DND-41 (cell line): ENCODE measurements at regions not wholly inside any gene's neighbourhood (a gene's known extent, or its start where the extent isn't known, plus 50 kb on each side); places are given as distances from the start of the nearest gene placed in this dataset.

Source experiments
- EZH2 ChIP-seq: IDR thresholded peaks from 3 replicates; pipeline ENCODE4 v1.6.1; 2012; ENCODE audit warnings: borderline replicate concordance, low read depth, mild to moderate bottlenecking, moderate library complexity, low read length, inconsistent platforms; ENCODE audit not compliant: severe bottlenecking
- TF ChIP-seq, protein P1 (sequence below): IDR thresholded peaks from 2 replicates; pipeline ENCODE4 v1.5.1; 2012; ENCODE audit warnings: borderline replicate concordance, low read length, moderate library complexity, mild to moderate bottlenecking; ENCODE audit not compliant: poor library complexity, severe bottlenecking; ENCODE audit errors: extremely low read depth

DNA sequence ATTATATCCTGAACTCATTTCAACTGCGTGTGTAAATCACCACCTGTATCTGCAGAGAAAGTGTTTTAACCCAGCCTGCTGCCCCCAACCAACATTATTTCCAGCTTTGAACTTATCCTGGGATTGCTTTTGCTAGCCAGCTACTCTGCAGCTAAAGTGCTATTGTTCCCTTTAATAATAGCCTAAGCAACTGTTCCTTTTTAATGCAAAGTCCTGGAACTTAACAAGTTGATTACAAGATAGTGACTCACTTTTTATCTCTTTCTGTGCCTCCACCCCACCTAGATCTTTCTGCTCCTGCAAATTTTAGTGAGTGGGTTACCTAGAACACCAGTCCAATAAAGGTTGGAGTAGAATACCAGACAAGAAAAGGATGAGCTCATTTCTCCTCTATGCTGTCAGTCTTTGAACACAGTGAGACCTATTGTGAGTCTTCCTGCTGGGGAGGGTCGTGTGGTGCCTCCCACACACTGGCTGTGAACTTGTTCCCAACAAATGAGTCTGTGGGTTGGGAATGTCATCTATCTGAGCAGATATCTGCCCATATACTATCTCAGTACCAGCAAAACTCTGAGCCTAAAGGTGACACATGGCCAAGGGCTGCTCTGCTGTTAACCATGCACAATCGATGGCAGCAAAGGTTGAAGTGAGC is 137.7 kb downstream of the FAM204A start:
- TF ChIP-seq, protein P1, sequence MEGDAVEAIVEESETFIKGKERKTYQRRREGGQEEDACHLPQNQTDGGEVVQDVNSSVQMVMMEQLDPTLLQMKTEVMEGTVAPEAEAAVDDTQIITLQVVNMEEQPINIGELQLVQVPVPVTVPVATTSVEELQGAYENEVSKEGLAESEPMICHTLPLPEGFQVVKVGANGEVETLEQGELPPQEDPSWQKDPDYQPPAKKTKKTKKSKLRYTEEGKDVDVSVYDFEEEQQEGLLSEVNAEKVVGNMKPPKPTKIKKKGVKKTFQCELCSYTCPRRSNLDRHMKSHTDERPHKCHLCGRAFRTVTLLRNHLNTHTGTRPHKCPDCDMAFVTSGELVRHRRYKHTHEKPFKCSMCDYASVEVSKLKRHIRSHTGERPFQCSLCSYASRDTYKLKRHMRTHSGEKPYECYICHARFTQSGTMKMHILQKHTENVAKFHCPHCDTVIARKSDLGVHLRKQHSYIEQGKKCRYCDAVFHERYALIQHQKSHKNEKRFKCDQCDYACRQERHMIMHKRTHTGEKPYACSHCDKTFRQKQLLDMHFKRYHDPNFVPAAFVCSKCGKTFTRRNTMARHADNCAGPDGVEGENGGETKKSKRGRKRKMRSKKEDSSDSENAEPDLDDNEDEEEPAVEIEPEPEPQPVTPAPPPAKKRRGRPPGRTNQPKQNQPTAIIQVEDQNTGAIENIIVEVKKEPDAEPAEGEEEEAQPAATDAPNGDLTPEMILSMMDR, result no peak
- no peak for TF ChIP-seq EZH2
